ENCODE measurements at regions not wholly inside any gene's neighbourhood (a gene's known extent, or its start where the extent isn't known, plus 50 kb on each side); places are given as distances from the start of the nearest gene placed in this dataset.
A peak's percentile ranks its signal among the peaks of the same experiment; 100 is the strongest.

DNA sequence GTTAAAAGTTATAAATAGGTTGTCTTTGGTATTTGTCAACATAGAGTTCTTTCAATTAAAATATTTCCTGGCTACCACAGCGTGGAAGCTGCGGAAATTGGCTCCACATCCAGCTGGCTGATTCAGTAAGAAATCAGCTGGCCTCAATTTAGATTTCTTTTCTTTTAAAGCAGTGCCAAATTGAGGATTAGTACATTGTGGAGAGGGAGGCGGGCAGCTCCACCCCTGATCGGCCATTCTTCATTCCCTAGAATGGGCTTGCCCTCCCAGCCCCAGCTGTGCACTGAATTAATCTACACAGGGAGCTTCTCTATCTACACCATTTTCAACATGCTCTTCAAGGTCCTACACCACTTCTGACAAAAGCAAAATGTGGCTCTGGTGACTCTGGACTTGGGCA is 624.8 kb downstream of the DACH1 start:
- no peak for FAIRE-seq
- no peak for TF ChIP-seq SPI1 (IDR thresholded peaks at IDR 0.05; ENCODE audit: low read depth, low read length)
- no peak for TF ChIP-seq POU2F2 (IDR thresholded peaks at IDR 0.05; ENCODE audit: low read depth, low read length)
- no peak for TF ChIP-seq POLR2AphosphoS5 (IDR thresholded peaks at IDR 0.05; ENCODE audit: low read depth, low read length)
- TF ChIP-seq POLR2A (IDR thresholded peaks at IDR 0.05; ENCODE audit: low read depth, low read length), result no peak
- no peak for TF ChIP-seq TAF1 (IDR thresholded peaks at IDR 0.05; ENCODE audit: low read depth, low read length)
- no peak for TF ChIP-seq PAX5 (IDR thresholded peaks at IDR 0.05; ENCODE audit: insufficient read depth, low read length, severe bottlenecking)
- DNase-seq (ENCODE audit: insufficient read length, low spot score), result no peak

DNA sequence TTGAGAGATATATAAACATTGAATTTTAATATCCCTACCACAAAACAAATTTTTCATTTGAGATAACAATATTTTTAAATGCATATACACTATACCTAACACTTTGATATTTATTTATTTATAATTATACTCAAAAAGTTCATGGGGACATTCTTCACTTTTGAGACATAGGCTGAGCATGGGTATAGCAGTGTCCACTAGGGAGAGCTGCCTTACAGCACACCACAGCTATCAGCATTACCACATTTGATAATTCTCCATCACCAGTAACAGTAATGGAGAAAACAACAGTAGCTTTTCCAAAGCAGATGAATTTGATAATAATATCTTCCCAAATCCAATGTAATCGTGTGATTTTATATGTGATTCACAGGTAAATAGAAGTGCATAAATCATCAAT is 626.1 kb downstream of the DACH1 start:
- no peak for TF ChIP-seq POU2F2 (IDR thresholded peaks at IDR 0.05; ENCODE audit: low read depth, low read length)
- TF ChIP-seq PAX5 (IDR thresholded peaks at IDR 0.05; ENCODE audit: insufficient read depth, low read length, severe bottlenecking), result no peak
- TF ChIP-seq POLR2A (IDR thresholded peaks at IDR 0.05; ENCODE audit: low read depth, low read length), result no peak
- no peak for TF ChIP-seq SPI1 (IDR thresholded peaks at IDR 0.05; ENCODE audit: low read depth, low read length)
- no peak for TF ChIP-seq POLR2AphosphoS5 (IDR thresholded peaks at IDR 0.05; ENCODE audit: low read depth, low read length)
- TF ChIP-seq TAF1 (IDR thresholded peaks at IDR 0.05; ENCODE audit: low read depth, low read length), result no peak
- DNase-seq (ENCODE audit: insufficient read length, low spot score), result no peak
- FAIRE-seq, result no peak

DNA sequence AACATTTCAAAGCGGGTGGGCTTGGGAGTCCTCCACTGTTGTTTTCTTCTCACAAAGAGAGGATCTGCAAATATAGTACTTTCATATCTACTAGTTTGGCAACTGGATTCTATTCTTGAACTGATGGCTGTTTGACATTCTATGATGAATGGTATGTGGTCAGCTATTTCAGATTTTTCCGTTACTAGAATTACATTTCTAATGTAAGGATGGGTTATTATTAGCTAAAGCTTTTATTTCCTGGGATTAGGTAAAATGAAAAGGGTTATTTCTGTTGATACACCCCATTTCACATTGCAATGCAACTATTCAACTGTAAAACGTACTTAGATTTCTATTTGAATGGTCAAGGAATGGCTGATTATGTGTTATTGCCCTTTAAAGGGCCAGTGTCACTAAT is 629.7 kb downstream of the DACH1 start:
- no peak for TF ChIP-seq SPI1 (IDR thresholded peaks at IDR 0.05; ENCODE audit: low read depth, low read length)
- TF ChIP-seq POLR2A (IDR thresholded peaks at IDR 0.05; ENCODE audit: low read depth, low read length), result no peak
- no peak for TF ChIP-seq POLR2AphosphoS5 (IDR thresholded peaks at IDR 0.05; ENCODE audit: low read depth, low read length)
- TF ChIP-seq TAF1 (IDR thresholded peaks at IDR 0.05; ENCODE audit: low read depth, low read length), result no peak
- TF ChIP-seq POU2F2 (IDR thresholded peaks at IDR 0.05; ENCODE audit: low read depth, low read length), result no peak
- no peak for TF ChIP-seq PAX5 (IDR thresholded peaks at IDR 0.05; ENCODE audit: insufficient read depth, low read length, severe bottlenecking)
- no peak for DNase-seq (ENCODE audit: insufficient read length, low spot score)
- no peak for FAIRE-seq

DNA sequence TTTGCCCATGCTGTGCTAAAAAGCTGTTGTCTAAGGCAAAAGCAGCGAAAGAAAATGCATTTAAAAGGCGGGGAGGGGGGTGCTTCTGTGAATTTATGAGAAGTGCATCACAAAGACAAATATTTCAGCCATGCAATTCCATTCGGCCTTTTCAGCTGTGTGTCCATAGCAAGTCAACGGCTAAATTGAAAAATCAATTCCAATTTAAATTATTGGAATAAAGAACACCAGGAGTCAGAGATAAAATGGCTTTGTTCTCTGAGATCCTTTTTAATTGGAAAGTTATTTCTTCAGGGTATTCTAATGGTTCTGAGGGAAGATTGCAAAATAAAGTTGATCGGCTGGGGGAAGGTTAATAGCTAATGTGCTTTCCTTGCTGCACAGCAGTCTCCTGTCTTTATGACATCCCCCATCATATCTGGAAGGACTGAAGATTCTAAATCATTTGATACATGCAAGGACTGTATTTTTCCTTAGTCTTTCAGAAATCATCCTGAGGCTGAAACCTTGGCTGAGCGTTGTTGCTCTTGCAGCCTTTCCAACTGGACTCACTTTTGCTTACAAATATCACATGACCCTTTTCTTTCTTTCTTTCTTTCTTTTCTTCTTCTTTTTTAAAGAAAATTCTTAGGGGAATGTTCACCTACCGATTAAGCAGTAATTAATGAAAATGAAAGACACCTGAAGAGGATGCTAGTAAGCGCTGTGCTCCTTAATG is 647.1 kb downstream of the DACH1 start:
- no peak for FAIRE-seq
- no peak for DNase-seq (ENCODE audit: insufficient read length, low spot score)
- no peak for TF ChIP-seq TAF1 (IDR thresholded peaks at IDR 0.05; ENCODE audit: low read depth, low read length)
- no peak for TF ChIP-seq SPI1 (IDR thresholded peaks at IDR 0.05; ENCODE audit: low read depth, low read length)
- no peak for TF ChIP-seq POLR2AphosphoS5 (IDR thresholded peaks at IDR 0.05; ENCODE audit: low read depth, low read length)
- no peak for TF ChIP-seq PAX5 (IDR thresholded peaks at IDR 0.05; ENCODE audit: insufficient read depth, low read length, severe bottlenecking)
- TF ChIP-seq POU2F2 (IDR thresholded peaks at IDR 0.05; ENCODE audit: low read depth, low read length), result no peak
- TF ChIP-seq POLR2A (IDR thresholded peaks at IDR 0.05; ENCODE audit: low read depth, low read length), result no peak

DNA sequence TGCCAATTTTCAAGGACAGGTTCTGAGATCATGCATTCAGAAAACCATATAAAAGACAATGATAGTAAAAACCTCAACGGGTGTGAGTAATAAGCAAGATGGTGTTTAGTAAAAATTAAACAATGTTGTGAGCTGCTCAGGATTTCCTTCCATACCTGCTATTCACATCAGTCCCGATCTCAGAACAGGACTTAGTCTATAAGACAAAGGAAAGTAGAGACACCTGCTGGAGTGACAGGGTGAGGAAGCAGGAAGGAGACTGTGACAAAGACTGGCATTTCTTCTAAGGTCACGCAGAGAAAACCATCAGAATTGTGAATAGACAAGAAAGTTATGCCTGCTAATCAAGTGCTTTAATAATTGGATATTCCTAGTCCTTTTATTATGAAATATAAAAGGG is 648.0 kb downstream of the DACH1 start:
- no peak for FAIRE-seq
- no peak for TF ChIP-seq POLR2AphosphoS5 (IDR thresholded peaks at IDR 0.05; ENCODE audit: low read depth, low read length)
- no peak for TF ChIP-seq POLR2A (IDR thresholded peaks at IDR 0.05; ENCODE audit: low read depth, low read length)
- no peak for TF ChIP-seq POU2F2 (IDR thresholded peaks at IDR 0.05; ENCODE audit: low read depth, low read length)
- no peak for TF ChIP-seq SPI1 (IDR thresholded peaks at IDR 0.05; ENCODE audit: low read depth, low read length)
- TF ChIP-seq PAX5 (IDR thresholded peaks at IDR 0.05; ENCODE audit: insufficient read depth, low read length, severe bottlenecking), result no peak
- no peak for TF ChIP-seq TAF1 (IDR thresholded peaks at IDR 0.05; ENCODE audit: low read depth, low read length)
- no peak for DNase-seq (ENCODE audit: insufficient read length, low spot score)

DNA sequence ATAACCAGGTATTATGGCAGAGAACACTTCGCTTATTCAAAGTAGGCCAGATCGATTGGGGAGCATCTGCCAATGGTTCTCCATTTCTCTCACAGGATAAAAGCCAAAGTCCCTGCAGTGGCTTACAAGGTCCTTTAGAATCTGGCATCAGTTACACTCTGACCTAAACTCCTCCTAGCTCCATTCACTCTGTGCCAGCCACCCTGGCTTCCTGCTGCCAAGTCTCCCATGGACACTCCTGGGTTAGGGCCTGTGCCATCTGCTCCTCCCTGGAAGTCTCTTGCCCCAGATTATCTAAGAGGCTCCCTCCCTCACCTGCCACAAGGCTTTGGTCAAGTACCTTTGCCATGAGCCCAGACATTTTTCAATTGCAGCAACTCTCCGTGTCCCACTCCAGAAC is 649.2 kb downstream of the DACH1 start:
- no peak for FAIRE-seq
- TF ChIP-seq POLR2A (IDR thresholded peaks at IDR 0.05; ENCODE audit: low read depth, low read length) (no peak), PAX5 (IDR thresholded peaks at IDR 0.05; ENCODE audit: insufficient read depth, low read length, severe bottlenecking) (no peak), SPI1 (IDR thresholded peaks at IDR 0.05; ENCODE audit: low read depth, low read length) (no peak), POU2F2 (IDR thresholded peaks at IDR 0.05; ENCODE audit: low read depth, low read length) (no peak), TAF1 (IDR thresholded peaks at IDR 0.05; ENCODE audit: low read depth, low read length) (no peak), POLR2AphosphoS5 (IDR thresholded peaks at IDR 0.05; ENCODE audit: low read depth, low read length) (no peak)
- no peak for DNase-seq (ENCODE audit: insufficient read length, low spot score)

DNA sequence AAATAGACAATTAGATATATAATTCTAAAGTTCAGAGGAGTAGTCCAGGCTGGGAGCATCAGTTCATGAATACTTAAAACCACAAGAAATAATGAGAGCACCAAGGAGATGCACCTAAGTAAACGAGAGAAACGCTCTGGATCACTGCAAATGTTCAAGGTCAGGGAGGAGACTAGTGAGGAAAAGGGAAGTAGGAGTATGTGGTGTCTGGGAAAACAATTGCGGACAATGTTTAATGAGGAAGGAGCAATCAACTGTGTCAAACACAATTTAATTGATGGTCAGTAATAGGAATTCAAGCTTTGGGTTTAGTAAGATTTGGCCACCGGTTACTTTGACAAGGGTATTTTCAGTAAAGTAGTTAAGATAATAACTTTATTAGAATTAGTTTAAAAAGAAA is 652.2 kb downstream of the DACH1 start:
- no peak for TF ChIP-seq POLR2A (IDR thresholded peaks at IDR 0.05; ENCODE audit: low read depth, low read length)
- no peak for TF ChIP-seq SPI1 (IDR thresholded peaks at IDR 0.05; ENCODE audit: low read depth, low read length)
- TF ChIP-seq POLR2AphosphoS5 (IDR thresholded peaks at IDR 0.05; ENCODE audit: low read depth, low read length), result no peak
- DNase-seq (ENCODE audit: insufficient read length, low spot score) (no peak), FAIRE-seq (no peak)

DNA sequence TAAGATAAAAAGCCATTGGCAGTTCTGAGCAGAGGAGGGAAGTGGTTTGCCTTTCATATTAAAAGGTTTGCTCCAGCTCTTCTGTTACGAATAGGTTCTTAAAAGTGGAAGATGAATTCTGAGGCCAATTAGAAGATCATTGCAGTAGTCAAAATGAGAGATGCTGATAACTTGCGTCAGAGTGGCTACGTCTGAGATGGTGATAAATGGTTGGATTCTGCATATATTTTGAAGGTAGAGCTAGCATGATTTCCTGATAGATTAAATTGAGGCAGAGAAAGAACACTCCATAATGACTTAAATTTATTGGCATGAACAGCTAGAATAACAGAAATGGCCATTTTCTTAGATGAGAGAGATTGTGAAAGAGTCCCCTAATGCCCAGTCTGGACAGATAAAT is 652.6 kb downstream of the DACH1 start:
- TF ChIP-seq SPI1 (IDR thresholded peaks at IDR 0.05; ENCODE audit: low read depth, low read length) (no peak), POLR2A (IDR thresholded peaks at IDR 0.05; ENCODE audit: low read depth, low read length) (no peak), POLR2AphosphoS5 (IDR thresholded peaks at IDR 0.05; ENCODE audit: low read depth, low read length) (no peak), PAX5 (IDR thresholded peaks at IDR 0.05; ENCODE audit: insufficient read depth, low read length, severe bottlenecking) (no peak), TAF1 (IDR thresholded peaks at IDR 0.05; ENCODE audit: low read depth, low read length) (no peak), POU2F2 (IDR thresholded peaks at IDR 0.05; ENCODE audit: low read depth, low read length) (no peak)

DNA sequence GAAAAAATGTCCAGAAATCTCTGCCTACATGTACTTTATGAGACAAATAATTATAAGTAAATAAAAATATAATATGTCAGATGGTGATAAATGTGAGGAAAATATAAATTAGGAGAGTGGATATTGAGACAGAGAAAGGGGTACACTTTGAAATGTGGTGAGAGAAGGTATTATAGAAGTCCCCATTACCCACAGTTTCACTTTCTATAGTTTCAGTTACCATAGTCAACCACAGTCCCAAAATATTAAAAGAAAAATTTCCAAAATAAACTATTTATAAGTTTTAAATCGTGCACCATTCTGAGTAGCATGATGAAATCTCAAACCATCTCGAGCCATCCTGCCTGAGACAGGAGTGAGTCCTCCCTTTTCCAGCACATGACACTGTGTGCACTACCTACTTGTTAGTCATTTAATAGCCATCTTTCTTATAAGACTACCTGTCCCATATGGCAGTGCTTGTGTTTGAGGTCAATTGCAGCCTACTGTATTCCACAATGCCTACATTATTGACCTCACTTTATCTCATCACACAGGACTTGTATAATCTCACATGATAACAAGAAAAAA is 653.7 kb downstream of the DACH1 start:
- DNase-seq (ENCODE audit: insufficient read length, low spot score) (peak; percentile 13), FAIRE-seq (no peak)
- TF ChIP-seq TAF1 (IDR thresholded peaks at IDR 0.05; ENCODE audit: low read depth, low read length), result no peak
- TF ChIP-seq PAX5 (IDR thresholded peaks at IDR 0.05; ENCODE audit: insufficient read depth, low read length, severe bottlenecking), result no peak

More for the DNA sequence above, 652.6 kb downstream of the DACH1 start:
- DNase-seq (ENCODE audit: insufficient read length, low spot score), result no peak
- FAIRE-seq, result no peak

DNA sequence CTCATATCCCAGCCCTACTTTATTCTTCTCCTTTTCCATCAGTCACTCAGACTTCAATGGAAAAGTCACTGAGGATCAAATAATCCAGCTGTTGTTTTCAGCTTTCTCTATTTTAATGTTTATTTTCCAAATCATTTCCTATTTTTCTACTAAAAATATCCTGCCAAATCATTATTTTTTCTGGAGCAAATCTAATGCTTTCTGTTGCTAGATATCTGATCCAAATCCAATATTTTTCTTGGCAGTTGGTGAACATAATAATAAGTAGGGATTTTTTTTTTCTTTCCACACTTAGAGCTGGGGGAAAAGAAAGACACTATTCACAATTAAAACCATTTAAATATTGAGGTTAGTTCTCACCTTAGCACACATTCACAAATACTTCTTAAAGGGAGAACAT is 656.1 kb downstream of the DACH1 start:
- DNase-seq (ENCODE audit: insufficient read length, low spot score), result no peak
- FAIRE-seq, result no peak
- TF ChIP-seq PAX5 (IDR thresholded peaks at IDR 0.05; ENCODE audit: insufficient read depth, low read length, severe bottlenecking) (no peak), POLR2A (IDR thresholded peaks at IDR 0.05; ENCODE audit: low read depth, low read length) (no peak), SPI1 (IDR thresholded peaks at IDR 0.05; ENCODE audit: low read depth, low read length) (no peak), POLR2AphosphoS5 (IDR thresholded peaks at IDR 0.05; ENCODE audit: low read depth, low read length) (no peak), TAF1 (IDR thresholded peaks at IDR 0.05; ENCODE audit: low read depth, low read length) (no peak), POU2F2 (IDR thresholded peaks at IDR 0.05; ENCODE audit: low read depth, low read length) (no peak)

Measured in GM12891 (cell line).